ENCODE measurements at regions not wholly inside any gene's neighbourhood (a gene's known extent, or its start where the extent isn't known, plus 50 kb on each side); places are given as distances from the start of the nearest gene placed in this dataset.

GRCh38 chr1:214977700-214978374 lies 104.7 kb upstream of the KCNK2 start:
- POLR2A ChIA-PET = no interaction called here
- no peak overlapping the region for H3K4me3 ChIP-seq (ENCODE audit: low read depth, low read length)
- DNase-seq (ENCODE audit: low read depth, low spot score) = no peak
- no peak for TF ChIP-seq CTCF (IDR thresholded peaks at IDR 0.05; ENCODE audit: insufficient read depth, low read length, missing control alignments)
- CTCF ChIA-PET = no interaction called here

- no peak overlapping the region for H3K4me3 ChIP-seq (ENCODE audit: low read depth, low read length)
- ChIA-PET POLR2A (no interaction called here), CTCF (no interaction called here)
- TF ChIP-seq CTCF (IDR thresholded peaks at IDR 0.05; ENCODE audit: insufficient read depth, low read length, missing control alignments) = no peak
- no peak for DNase-seq (ENCODE audit: low read depth, low spot score)
Observed at GRCh38 chr1:214979191-214979590, 103.3 kb upstream of the KCNK2 start.

GRCh38 chr1:214980921-214981320 lies 101.6 kb upstream of the KCNK2 start:
- CTCF ChIA-PET = no interaction called here
- no peak for TF ChIP-seq CTCF (IDR thresholded peaks at IDR 0.05; ENCODE audit: insufficient read depth, low read length, missing control alignments)
- POLR2A ChIA-PET = no interaction called here
- H3K4me3 ChIP-seq (ENCODE audit: low read depth, low read length) = no peak overlapping the region
- DNase-seq (ENCODE audit: low read depth, low spot score) = no peak

- ChIA-PET CTCF (interaction anchor here (0.7 kb wide), 1 partner anchor 60 kb away, joined by 3 read pairs; no protein-coding TSS in a partner anchor), POLR2A (no interaction called here)
- no peak for DNase-seq (ENCODE audit: low read depth, low spot score)
- no peak for TF ChIP-seq CTCF (IDR thresholded peaks at IDR 0.05; ENCODE audit: insufficient read depth, low read length, missing control alignments)
- H3K4me3 ChIP-seq (ENCODE audit: low read depth, low read length) = no peak overlapping the region
Observed at GRCh38 chr1:214983126-214983869, 99.2 kb upstream of the KCNK2 start.

GRCh38 chr1:214989341-214989740 lies 93.2 kb upstream of the KCNK2 start:
- DNase-seq (ENCODE audit: low read depth, low spot score) = no peak
- no peak for TF ChIP-seq CTCF (IDR thresholded peaks at IDR 0.05; ENCODE audit: insufficient read depth, low read length, missing control alignments)
- CTCF ChIA-PET = no interaction called here
- no peak overlapping the region for H3K4me3 ChIP-seq (ENCODE audit: low read depth, low read length)
- POLR2A ChIA-PET = interaction anchor here (2.3 kb wide), 1 partner anchor 32 kb away, joined by 15 read pairs; no protein-coding TSS in a partner anchor

- peak; percentile 97 for DNase-seq (ENCODE audit: low read depth, low spot score)
- POLR2A ChIA-PET = interaction anchor here (1.2 to 2.3 kb wide), 2 partner anchors 14 to 33 kb away, joined by 3 to 15 read pairs; no protein-coding TSS in a partner anchor
- TF ChIP-seq CTCF (IDR thresholded peaks at IDR 0.05; ENCODE audit: insufficient read depth, low read length, missing control alignments) = no peak
- CTCF ChIA-PET = interaction anchor here (1.0 kb wide), 1 partner anchor 19 kb away, joined by 5 read pairs; no protein-coding TSS in a partner anchor
- no peak overlapping the region for H3K4me3 ChIP-seq (ENCODE audit: low read depth, low read length)
Observed at GRCh38 chr1:214990619-214991018, 91.9 kb upstream of the KCNK2 start.

Data from AG04449 (cell line).